AG04449 (cell line): ENCODE measurements at regions not wholly inside any gene's neighbourhood (a gene's known extent, or its start where the extent isn't known, plus 50 kb on each side); places are given as distances from the start of the nearest gene placed in this dataset.
A peak's percentile ranks its signal among the peaks of the same experiment; 100 is the strongest.

Source experiments
- CTCF ChIA-PET: fragments of 350-600 bp; formaldehyde crosslinking; extraction: SDS; loops from one replicate; lab custom pipeline; 2021; ENCODE audit warnings: antibody characterized with exemption; lab: Yijun Ruan, JAX
- POLR2A ChIA-PET: fragments of 400-600, 350-600 bp; formaldehyde crosslinking; extraction: SDS; loops from one replicate; lab custom pipeline; 2020; ENCODE audit warnings: antibody characterized with exemption, inconsistent platforms; lab: Yijun Ruan, JAX
- DNase-seq: peaks from one replicate; pipeline ENCODE4 v3.0.0-alpha.2; 2010; ENCODE audit warnings: low read depth, low spot score
- H3K4me3 ChIP-seq: 2 replicates; pipeline ENCODE4 v1.5.1; 2011; ENCODE audit warnings: low read depth, mild to moderate bottlenecking, control low read depth, low read length
- TF ChIP-seq, protein P1 (sequence below): IDR thresholded peaks from one replicate; pipeline ENCODE4 v1.5.1; 2011; ENCODE audit warnings: mild to moderate bottlenecking, moderate library complexity, low read length, control low read depth, inconsistent platforms; ENCODE audit not compliant: insufficient read depth; ENCODE audit errors: missing control alignments

GRCh38 chr2:216583147-216583546 is 50.1 kb upstream of the IGFBP2 start:
- H3K4me3 ChIP-seq, result no peak overlapping the region
- CTCF ChIA-PET, result interaction anchor here (0.5 to 3.9 kb wide), 2 partner anchors 37 to 65 kb away, joined by 4 to 19 read pairs; no protein-coding TSS in a partner anchor
- POLR2A ChIA-PET, result interaction anchor here (0.7 kb wide), 1 partner anchor 812 kb away, joined by 3 read pairs; no protein-coding TSS in a partner anchor
- peak; percentile 86 for DNase-seq
- TF ChIP-seq, protein P1, sequence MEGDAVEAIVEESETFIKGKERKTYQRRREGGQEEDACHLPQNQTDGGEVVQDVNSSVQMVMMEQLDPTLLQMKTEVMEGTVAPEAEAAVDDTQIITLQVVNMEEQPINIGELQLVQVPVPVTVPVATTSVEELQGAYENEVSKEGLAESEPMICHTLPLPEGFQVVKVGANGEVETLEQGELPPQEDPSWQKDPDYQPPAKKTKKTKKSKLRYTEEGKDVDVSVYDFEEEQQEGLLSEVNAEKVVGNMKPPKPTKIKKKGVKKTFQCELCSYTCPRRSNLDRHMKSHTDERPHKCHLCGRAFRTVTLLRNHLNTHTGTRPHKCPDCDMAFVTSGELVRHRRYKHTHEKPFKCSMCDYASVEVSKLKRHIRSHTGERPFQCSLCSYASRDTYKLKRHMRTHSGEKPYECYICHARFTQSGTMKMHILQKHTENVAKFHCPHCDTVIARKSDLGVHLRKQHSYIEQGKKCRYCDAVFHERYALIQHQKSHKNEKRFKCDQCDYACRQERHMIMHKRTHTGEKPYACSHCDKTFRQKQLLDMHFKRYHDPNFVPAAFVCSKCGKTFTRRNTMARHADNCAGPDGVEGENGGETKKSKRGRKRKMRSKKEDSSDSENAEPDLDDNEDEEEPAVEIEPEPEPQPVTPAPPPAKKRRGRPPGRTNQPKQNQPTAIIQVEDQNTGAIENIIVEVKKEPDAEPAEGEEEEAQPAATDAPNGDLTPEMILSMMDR, result no peak
